M059J (cell line): ENCODE measurements at regions not wholly inside any gene's neighbourhood (a gene's known extent, or its start where the extent isn't known, plus 50 kb on each side); places are given as distances from the start of the nearest gene placed in this dataset.
"Not testable (repeated sequence)": the region's sequence is repeated elsewhere in the genome, so short reads cannot be mapped to it uniquely, and the experiment has no call there.

Experiments
- DNase-seq: peaks from one replicate; pipeline ENCODE4 v3.0.0-alpha.2; 2012; ENCODE audit warnings: low read depth

GRCh38 chr4:120005527-120005926, 61.1 kb downstream of the MAD2L1 start:
- no peak for DNase-seq

GRCh38 chr4:120005076-120005475, 61.6 kb downstream of the MAD2L1 start:
- DNase-seq, result no peak

- no peak for DNase-seq
Measured at GRCh38 chr4:120004054-120004453, 62.6 kb downstream of the MAD2L1 start.

GRCh38 chr4:120003193-120003592, 63.5 kb downstream of the MAD2L1 start:
- no peak for DNase-seq

- no peak for DNase-seq
Measured at GRCh38 chr4:120001850-120002249, 64.8 kb downstream of the MAD2L1 start.

- peak; percentile 18 for DNase-seq
Measured at GRCh38 chr4:120000591-120001296, 65.9 kb downstream of the MAD2L1 start.

GRCh38 chr4:119996024-119996423, 70.6 kb downstream of the MAD2L1 start:
- DNase-seq, result not testable (repeated sequence)

GRCh38 chr4:119984996-119985395, 81.7 kb downstream of the MAD2L1 start:
- no peak for DNase-seq

GRCh38 chr4:119982756-119983155, 83.9 kb downstream of the MAD2L1 start:
- no peak for DNase-seq

GRCh38 chr4:119980456-119980855, 86.2 kb downstream of the MAD2L1 start:
- no peak for DNase-seq

- DNase-seq, result no peak
Measured at GRCh38 chr4:119977076-119977940, 89.3 kb downstream of the MAD2L1 start.

- no peak for DNase-seq
Measured at GRCh38 chr4:119971431-119972084, 95.1 kb downstream of the MAD2L1 start.

- peak; percentile 3 for DNase-seq
Measured at GRCh38 chr4:119962631-119963030, 104.0 kb downstream of the MAD2L1 start.

GRCh38 chr4:119958983-119959382, 107.7 kb downstream of the MAD2L1 start:
- DNase-seq, result no peak

GRCh38 chr4:119955256-119955655, 111.4 kb downstream of the MAD2L1 start:
- no peak for DNase-seq

GRCh38 chr4:119954487-119954886, 112.2 kb downstream of the MAD2L1 start:
- DNase-seq, result not testable (repeated sequence)

GRCh38 chr4:119946359-119946758, 120.3 kb downstream of the MAD2L1 start:
- no peak for DNase-seq

GRCh38 chr4:119942806-119943205, 123.8 kb downstream of the MAD2L1 start:
- no peak for DNase-seq

- no peak for DNase-seq
Measured at GRCh38 chr4:119940557-119940956, 126.1 kb downstream of the MAD2L1 start.

- no peak for DNase-seq
Measured at GRCh38 chr4:119939071-119939995, 127.3 kb downstream of the MAD2L1 start.

GRCh38 chr4:119937746-119938145, 128.9 kb downstream of the MAD2L1 start:
- no peak for DNase-seq
